ENCODE measurements at regions not wholly inside any gene's neighbourhood (a gene's known extent, or its start where the extent isn't known, plus 50 kb on each side); places are given as distances from the start of the nearest gene placed in this dataset.
A peak's percentile ranks its signal among the peaks of the same experiment; 100 is the strongest.
"Not testable (repeated sequence)": the region's sequence is repeated elsewhere in the genome, so short reads cannot be mapped to it uniquely, and the experiment has no call there.

DNA sequence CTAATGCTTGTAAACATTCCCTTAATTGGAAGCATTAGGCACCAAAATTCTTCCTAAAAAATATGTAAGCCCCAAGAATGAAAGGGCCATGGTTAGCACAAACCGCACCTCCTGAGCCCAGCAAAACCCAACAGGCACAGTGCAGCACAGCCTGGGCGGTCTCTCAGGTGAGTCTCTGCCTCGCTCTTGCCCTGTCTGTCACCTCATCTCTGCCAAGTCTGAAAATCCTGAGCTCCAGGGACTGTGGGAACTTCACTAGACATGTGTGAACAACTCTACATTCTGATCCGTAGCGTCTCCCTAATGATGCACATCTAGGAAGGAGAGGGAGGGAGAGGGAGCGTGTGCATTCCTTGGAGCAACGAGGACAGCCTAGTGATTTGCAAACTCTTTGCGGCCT lies 88.8 kb upstream of the GJB6 start:
- intact Hi-C loops (cut with DNase I, micrococcal nuclease) = no loop called here
- no peak for DNase-seq
- no peak for ATAC-seq

DNA sequence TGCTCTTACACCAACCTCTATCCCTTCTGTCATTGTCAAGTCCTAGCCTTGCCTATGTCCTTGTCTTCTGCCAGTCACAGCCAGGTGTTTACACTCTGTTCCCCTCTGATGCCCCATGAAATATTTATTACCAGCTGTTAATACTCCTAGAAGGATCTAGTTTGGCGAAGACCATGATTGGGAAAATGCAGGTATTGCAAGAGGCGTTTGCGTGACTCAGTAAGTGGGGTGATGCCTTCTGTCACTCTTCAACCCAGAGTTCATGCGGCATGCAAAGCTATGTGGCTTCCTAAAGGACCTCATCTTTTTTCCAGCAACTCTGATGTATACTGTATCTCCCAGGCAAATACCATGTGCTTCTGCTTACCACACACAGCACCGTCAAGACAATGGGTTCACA lies 81.8 kb upstream of the GJB6 start:
- ATAC-seq (no peak), DNase-seq (no peak)
- intact Hi-C loops (cut with DNase I, micrococcal nuclease) = no loop called here

DNA sequence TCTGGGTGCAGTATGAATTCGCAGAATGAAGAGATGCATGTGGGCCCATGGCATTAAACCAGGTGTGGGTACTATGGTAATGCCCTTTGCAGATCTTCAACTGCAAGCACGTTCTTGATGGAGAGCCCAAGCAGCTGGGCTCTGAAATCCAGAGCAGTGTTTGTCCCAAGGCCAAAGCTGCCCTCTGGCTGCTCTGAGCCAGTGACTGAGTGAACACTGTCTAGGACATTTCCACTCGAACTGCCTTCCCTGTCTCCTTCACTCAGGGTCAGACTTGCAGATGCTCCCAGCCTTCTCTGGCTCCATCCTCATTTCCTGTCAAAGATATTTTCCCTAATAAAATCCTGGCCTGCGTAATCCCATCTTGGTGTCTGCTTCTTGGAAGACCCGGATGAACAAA lies 80.2 kb upstream of the GJB6 start:
- intact Hi-C loops (cut with DNase I, micrococcal nuclease) = no loop called here

DNA sequence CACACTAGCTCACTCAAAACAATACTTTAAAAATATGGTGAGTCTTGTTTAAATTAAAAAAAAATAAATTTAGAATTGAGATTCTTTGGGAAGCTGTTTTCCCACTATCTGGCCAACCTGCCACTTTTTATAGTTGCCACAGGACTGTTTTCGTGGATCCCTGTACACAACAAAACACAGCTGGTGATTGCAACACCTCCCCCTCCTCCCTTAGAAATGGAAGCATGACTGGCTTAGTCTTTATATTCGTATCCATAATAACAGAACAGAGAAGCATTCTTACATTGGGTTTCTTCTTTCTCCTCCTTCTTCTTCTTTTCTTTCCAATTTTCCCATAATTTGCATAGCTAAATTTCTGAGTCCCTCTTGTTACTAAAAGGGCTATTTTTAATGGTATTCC lies 79.5 kb upstream of the GJB6 start:
- ATAC-seq = no peak

More for the DNA sequence above, 80.2 kb upstream of the GJB6 start:
- no peak for ATAC-seq
- no peak for DNase-seq

DNA sequence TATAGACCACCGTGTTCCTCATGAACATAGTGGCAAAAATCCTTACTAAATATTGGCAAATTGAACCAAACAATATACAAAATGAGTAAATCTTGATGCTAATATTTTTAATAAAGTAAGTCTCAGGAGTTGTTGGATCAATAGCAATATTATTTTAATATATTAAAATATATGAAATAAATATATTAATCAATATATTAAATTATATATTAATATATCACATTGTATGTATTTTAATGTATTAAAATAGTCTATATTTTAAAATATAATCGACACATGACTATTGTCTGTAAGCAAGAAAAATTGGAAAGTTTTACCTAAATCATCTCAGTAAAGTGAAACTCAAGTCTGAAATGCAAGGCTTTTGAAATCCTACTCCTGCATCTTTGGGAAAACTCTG lies 78.9 kb upstream of the GJB6 start:
- no peak for ATAC-seq
- no peak for DNase-seq
- intact Hi-C loops (cut with DNase I, micrococcal nuclease) = no loop called here

More for the DNA sequence above, 79.5 kb upstream of the GJB6 start:
- intact Hi-C loops (cut with DNase I, micrococcal nuclease) = no loop called here
- DNase-seq = no peak

DNA sequence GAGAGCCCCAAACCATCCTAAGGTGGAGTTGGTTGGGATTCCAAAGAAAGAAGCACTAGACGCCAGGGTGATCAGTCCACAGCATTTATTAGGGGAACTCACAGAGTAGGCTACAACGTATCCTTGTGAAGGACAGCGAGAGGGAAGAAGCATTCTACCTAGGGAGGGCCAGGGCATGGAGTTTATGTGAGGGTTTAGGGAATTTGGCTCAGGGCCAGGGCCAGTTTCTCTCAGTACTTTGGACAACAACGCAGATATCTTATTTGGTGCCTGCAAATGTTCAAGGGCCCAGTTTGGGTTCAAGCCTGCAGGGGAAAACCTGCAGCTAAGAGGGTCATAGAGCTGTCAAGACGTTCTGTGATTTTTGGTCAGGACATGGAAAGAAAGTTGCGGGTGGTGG lies 73.9 kb upstream of the GJB6 start:
- DNase-seq = no peak
- no peak for ATAC-seq
- intact Hi-C loops (cut with DNase I, micrococcal nuclease) = no loop called here

DNA sequence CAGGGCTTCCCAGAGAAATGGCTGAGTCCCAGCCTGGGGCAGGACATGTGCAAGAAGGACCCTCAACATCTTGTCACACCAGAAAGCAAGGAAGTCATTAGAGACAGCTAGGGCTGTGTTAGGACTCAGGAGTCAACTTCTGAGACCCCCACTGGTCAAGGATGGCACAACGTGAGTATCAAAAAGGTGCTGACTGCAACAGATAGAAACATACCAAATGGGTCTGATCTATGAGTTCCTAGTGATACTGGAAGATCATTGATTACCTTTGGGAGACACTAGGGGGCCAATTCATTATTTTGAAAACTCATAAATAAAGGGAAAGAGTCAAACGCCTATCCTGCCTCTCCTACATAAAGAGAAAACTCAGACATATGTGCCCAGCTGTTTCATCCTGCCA lies 73.5 kb upstream of the GJB6 start:
- no peak for ATAC-seq
- intact Hi-C loops (cut with DNase I, micrococcal nuclease) = no loop called here
- no peak for DNase-seq

DNA sequence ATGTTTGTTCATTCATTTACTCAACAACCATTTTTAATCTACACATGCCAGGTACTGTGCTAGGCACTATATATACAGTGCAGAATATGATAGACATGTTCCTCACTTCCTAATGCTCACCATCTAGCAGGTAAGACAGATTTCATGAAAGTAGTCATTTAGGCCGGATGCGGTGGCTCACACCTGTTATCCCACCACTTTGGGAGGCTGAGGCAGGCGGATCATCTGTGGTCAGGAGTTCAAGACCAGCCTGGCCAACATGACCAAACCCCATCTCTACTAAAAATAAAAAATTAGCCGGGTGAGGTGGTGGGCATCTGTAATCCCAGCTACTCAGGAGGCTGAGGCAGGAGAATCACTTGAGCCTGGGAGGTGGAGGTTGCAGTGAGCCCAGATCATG lies 71.9 kb upstream of the GJB6 start:
- DNase-seq; ATAC-seq; intact Hi-C loops (cut with DNase I, micrococcal nuclease): not testable (repeated sequence)

DNA sequence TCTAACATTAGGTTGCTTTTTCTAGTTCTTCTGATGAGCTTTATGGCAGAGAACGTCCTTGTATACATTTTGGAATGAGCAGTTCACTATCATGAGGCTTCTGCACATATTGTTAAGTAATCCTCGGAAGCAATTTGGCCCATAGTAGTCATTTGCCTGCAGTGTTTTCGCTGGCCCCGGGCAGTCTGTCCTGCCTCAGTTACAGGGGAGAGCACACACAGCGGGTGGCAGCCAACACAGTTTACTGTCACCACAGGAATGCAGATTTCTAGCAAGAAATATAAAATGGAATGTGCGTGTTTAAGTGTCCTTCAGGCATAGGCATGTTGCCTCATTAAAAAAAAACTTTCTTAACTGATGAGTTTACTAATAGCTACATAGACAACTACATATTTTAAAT lies 71.5 kb upstream of the GJB6 start:
- DNase-seq (no peak), ATAC-seq (no peak)
- intact Hi-C loops (cut with DNase I, micrococcal nuclease) = no loop called here

DNA sequence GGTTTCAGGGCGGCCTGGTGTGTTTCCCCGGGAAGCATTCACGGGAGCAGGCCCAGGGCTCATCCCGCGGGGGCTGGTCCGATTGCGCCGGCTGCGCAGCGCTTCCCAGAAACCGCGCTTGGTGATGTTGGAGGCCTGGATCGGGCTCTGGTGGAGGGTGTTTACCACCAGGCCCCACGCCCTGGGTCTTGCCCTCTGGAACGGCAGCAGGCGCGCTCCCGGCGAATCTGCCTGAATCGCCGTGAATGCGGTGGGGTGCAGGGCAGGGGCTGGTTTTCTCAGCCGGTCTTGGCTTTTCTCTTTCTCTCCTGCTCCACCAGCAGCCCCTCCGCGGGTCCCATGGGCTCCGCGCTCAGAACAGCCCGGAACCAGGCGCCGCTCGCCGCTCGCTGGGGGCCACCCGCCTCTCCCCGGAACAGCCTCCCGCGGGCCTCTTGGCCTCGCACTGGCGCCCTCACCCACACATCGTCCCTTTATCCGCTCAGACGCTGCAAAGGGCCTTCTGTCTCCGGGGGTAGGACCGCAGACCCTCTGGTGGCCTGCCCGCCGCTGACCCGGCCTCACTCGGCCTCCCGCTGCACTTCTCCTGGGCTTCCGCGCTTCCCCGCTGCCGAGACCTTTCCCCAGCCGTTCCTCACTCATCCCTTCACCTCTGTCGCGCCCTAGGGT lies 69.4 kb upstream of the GJB6 start:
- ATAC-seq (no peak), DNase-seq (no peak)
- intact Hi-C loops (cut with DNase I, micrococcal nuclease) = no loop called here

DNA sequence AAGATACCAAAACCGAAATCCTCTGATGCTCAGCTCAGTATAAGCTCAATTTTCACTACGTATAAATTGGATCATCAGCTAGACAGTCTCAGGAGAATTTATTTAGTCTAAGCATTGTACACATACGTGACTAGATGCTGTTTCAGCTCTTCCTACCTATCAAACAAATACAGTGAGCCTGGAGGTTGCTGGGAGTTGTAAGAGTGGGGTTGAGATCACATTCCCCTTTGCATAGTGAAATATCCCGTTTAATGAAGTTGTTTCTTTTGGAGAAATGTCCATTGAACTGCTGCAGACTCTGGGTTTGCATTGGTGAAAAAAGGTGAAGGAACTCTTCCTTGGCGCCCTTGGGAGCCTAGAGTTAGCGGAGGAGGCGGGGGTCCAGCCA lies 68.9 kb upstream of the GJB6 start:
- no peak for ATAC-seq
- no peak for DNase-seq
- intact Hi-C loops (cut with DNase I, micrococcal nuclease) = no loop called here

DNA sequence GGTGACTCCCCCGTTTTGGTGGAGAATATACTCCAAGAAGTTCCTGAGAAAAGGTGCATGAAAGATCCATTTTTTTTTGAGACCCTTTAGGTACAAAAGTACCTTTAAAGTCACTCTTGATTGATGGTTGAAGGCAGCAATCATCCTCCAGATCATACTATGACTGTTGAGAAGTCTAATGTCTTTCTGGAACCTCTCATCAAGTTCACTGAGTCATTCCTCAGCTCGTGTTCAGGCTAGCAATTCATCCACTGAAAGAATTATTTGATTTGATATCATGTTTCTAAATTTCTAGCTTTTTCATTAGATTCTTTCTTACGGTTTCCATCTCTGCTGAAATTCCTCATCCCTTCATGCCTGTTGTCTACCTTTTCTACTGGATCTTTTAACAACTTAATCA lies 65.1 kb upstream of the GJB6 start:
- ATAC-seq (no peak), DNase-seq (no peak)
- intact Hi-C loops (cut with DNase I, micrococcal nuclease) = no loop called here

DNA sequence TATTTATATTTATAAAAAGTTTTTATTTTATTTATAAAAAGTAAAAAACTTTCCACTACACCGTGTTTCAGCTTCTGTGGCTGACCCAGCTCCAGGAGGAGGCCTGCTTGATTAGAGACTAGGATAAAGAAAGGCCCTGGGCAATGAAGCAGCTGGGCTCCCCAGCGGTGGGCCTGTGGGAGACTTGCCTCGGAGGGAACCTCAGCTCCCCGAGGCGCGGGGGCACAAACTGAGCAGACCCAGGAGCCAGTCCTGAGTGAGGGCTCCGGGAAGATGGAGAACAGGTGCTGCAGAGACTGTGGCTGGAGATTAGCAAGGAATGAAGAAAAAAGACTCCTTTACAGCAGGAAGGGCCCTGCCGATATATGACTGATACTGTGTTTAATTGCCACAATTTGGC lies 63.8 kb upstream of the GJB6 start:
- intact Hi-C loops (cut with DNase I, micrococcal nuclease) = no loop called here
- no peak for ATAC-seq
- DNase-seq = no peak

DNA sequence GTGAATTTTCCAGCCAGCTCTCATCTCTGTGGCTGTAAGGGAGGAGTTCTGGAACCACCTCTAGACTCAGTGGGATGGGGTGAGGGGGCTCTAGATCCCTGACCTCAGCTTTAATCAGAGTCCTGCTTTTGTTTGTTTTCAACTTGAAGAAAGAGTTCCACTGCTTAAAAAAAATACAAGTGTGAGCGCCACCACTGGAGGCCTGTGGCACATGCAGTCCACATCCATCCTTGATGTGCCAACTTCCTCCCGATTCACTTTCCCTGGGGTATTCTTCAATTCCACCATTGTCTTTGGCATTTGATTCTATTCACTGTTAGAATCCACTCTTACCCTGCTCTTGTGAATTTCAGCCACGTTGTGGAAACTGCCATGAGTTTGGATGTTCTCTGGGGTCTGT lies 62.4 kb upstream of the GJB6 start:
- DNase-seq (no peak), ATAC-seq (no peak)
- intact Hi-C loops (cut with DNase I, micrococcal nuclease) = no loop called here

DNA sequence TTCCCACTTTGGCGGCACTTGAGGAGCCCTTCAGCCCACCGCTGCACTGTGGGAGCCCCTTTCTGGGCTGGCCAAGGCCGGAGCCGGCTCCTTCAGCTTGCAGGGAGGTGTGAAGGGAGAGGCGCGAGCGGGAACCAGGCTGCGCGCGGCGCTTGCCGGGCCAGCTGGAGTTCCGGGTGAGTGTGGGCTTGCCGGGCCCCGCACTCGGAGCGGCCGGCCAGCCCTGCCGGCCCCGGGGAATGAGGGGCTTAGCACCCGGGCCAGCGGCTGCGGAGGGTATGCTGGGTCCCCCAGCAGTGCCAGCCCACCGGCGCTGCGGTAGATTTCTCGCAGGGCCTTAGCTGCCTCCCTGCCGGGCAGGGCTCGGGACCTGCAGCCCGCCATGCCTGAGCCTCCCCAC lies 60.2 kb upstream of the GJB6 start:
- DNase-seq; intact Hi-C loops (cut with DNase I, micrococcal nuclease); ATAC-seq: not testable (repeated sequence)

DNA sequence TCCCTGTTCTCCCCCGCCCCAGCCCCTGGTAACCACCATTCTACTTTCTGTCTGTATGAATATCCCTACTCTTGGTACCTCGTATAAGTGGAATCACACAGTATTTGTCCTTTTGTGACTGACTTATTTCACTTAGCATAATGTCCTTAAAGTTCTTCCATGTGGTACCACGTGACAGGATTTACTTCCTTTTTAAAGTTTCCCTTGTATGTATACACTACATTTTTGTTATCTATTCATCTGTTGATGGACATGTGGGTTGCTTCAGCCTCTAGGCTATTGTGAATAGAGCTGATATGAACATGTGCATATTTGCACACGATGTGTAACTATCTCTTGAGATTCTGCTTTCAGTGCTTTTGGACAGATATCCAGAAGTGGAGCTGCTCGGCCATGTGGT lies 59.6 kb upstream of the GJB6 start:
- intact Hi-C loops (cut with DNase I, micrococcal nuclease) = no loop called here
- DNase-seq (no peak), ATAC-seq (no peak)

DNA sequence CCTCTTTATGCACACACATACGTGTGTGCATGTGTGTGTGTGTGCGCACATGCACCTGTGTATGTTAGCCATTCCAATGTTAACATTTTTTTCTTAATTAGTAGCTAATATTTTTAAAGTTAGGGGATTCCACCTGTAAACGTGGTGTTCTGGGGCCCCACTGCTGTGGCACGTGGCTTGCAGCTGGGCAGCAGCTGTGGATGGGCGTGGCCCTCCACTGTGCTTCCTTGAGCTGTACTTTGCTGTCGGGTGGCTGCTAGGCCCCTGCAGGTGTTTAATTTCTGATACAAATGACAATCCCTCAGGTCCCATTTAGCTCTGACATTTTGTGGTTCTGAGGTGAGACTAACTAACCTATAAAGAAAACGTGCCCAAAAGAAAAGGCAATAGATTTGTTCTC lies 58.9 kb upstream of the GJB6 start:
- peak in 1 of 2 donors; percentile 28 for DNase-seq
- intact Hi-C loops (cut with DNase I, micrococcal nuclease) = no loop called here
- ATAC-seq = peak; percentile 53

DNA sequence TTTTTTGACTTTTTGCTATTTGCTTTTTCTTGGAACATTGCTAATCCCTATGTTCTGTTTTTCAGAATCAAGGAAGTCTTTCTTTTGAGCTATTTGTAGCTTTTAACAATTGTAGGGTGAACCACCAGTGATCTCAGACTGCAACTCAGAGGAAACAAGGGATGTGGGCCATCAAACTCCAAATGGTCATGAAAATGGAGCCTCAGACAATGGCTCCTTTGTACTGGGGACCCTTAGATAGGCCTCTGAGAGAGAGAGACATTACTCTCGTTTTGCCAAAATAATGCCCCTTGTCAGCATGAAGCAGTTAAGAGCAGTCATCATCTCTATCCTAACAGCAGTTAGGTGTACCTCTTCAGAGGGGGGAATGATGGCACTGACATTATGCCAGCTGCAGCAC lies 56.4 kb upstream of the GJB6 start:
- ATAC-seq (no peak), DNase-seq (no peak)
- intact Hi-C loops (cut with DNase I, micrococcal nuclease) = no loop called here

DNA sequence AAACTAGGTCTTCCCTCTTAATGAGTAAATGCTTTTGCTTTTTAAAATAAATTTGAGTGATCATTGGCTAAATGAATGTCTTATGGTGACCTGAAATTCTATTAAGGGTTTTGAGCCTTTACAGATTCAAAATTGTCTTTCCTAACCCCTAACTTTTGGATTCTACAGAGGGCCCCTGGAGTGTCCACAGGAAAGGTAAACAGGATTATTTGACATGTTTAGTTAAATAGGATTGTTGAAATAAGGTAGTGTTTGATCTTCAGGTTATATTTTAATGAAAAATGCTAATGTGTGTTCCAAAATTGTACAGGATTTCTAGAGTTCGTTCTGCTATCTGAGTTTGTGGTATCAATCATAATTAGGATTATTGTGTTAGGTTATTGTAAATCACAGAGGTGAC lies 55.9 kb upstream of the GJB6 start:
- ATAC-seq = no peak
- intact Hi-C loops (cut with DNase I, micrococcal nuclease) = no loop called here
- no peak for DNase-seq

DNA sequence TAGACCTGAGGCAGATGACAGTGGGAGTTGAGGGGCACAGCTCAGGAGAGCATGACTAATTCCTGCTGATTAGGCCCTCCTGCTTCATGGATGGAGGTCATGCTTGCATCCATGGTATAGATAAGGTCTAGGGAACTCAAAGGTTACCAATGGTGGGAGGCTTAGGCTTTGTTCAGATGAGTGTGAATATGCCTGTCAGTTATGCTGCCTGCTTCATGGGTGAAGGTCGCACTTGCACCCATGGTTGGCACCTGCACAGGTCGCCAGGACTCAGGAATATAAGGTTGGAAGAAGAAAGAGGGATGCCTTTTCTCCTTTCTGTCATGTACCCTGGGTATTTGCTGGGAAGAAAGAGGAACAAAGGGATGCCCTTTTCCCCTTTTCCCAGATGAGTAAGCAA lies 53.4 kb upstream of the GJB6 start:
- intact Hi-C loops (cut with DNase I, micrococcal nuclease) = no loop called here
- DNase-seq = no peak
- no peak for ATAC-seq

Data from left colon (tissue), 2 donors.